ENCODE measurements at regions not wholly inside any gene's neighbourhood (a gene's known extent, or its start where the extent isn't known, plus 50 kb on each side); places are given as distances from the start of the nearest gene placed in this dataset.
"Not testable (repeated sequence)": the region's sequence is repeated elsewhere in the genome, so short reads cannot be mapped to it uniquely, and the experiment has no call there.

DNA sequence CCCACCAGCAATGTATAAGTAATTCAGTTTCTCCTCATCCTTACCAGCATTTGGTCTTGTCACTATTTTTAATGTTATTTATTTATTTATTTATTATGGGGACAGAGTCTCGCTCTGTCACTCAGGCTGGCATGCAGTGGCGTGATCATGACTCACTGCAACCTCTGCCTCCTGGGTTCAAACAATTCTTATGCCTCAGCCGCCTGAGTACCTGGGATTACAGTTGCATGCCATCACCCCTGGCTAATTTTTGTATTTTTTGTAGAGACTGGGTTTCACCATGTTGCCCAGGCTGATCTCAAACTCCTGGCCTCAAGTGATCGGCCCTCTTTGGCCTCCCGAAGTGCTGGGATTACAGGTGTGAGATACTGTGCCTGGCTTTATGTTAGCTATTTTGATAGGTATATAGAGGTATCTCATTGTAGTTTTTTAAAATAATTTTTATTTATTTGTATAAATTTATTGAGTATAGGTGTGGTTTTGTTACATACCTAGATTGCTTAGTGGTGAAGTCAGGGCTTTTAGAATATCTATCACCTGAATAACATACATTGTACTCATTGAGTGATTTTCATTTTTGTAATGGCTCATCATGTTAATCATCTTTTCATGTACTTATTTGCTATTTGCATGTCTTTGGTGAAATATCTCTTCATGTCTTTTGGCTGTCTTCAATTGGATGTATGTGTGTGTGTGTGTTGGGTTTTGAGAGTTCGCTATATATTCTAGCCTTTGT lies 53.3 kb downstream of the TANC2 start:
- no peak overlapping the region for H3K4me3 ChIP-seq
- no peaks in the 10 kb centered on the region for H3K36me3 ChIP-seq
- DNase-seq (ENCODE audit: low spot score), result no peak
- ATAC-seq (ENCODE audit: insufficient number of reproducible peaks, low FRiP score, low read depth), result no peak
- H3K4me1 ChIP-seq (ENCODE audit: control insufficient read depth in 1 of 2, low read depth in 2 of 2), result no peaks in the 10 kb centered on the region
- no peaks in the 10 kb centered on the region for H3K27me3 ChIP-seq (replicated peaks; ENCODE audit: insufficient read depth)
- H3K9me3 ChIP-seq, result no peaks in the 10 kb centered on the region
- TF ChIP-seq, protein P1, sequence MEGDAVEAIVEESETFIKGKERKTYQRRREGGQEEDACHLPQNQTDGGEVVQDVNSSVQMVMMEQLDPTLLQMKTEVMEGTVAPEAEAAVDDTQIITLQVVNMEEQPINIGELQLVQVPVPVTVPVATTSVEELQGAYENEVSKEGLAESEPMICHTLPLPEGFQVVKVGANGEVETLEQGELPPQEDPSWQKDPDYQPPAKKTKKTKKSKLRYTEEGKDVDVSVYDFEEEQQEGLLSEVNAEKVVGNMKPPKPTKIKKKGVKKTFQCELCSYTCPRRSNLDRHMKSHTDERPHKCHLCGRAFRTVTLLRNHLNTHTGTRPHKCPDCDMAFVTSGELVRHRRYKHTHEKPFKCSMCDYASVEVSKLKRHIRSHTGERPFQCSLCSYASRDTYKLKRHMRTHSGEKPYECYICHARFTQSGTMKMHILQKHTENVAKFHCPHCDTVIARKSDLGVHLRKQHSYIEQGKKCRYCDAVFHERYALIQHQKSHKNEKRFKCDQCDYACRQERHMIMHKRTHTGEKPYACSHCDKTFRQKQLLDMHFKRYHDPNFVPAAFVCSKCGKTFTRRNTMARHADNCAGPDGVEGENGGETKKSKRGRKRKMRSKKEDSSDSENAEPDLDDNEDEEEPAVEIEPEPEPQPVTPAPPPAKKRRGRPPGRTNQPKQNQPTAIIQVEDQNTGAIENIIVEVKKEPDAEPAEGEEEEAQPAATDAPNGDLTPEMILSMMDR (IDR thresholded peaks at IDR 0.05), result no peak
- no peak overlapping the region for H3K27ac ChIP-seq

DNA sequence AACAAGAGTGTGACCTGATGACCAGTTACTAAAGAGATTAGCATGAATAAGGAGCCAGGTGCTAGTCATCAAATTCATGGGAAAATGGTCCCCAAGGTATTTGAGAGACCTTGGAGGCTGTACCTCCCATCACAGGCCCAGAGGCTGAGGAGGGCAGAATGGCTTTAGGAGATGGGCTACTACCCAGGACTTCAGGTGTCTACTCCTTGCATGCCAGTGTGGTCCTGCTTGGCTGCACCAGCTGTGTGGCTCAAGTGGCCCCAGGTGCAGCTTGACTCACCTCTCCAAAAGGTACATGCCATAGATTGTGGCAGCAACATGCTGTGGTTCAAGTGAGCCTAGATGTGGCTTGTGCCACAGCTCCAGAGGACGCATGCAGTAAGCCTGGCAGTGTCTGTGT lies 56.5 kb downstream of the TANC2 start:
- no peaks in the 10 kb centered on the region for H3K36me3 ChIP-seq
- H3K4me3 ChIP-seq, result no peak overlapping the region
- no peaks in the 10 kb centered on the region for H3K27me3 ChIP-seq (replicated peaks; ENCODE audit: insufficient read depth)
- no peak for DNase-seq (ENCODE audit: low spot score)
- ATAC-seq (ENCODE audit: insufficient number of reproducible peaks, low FRiP score, low read depth), result no peak
- TF ChIP-seq, protein P1 (IDR thresholded peaks at IDR 0.05), result no peak
- no peaks in the 10 kb centered on the region for H3K4me1 ChIP-seq (ENCODE audit: control insufficient read depth in 1 of 2, low read depth in 2 of 2)
- H3K9me3 ChIP-seq, result no peaks in the 10 kb centered on the region
- H3K27ac ChIP-seq, result no peak overlapping the region

DNA sequence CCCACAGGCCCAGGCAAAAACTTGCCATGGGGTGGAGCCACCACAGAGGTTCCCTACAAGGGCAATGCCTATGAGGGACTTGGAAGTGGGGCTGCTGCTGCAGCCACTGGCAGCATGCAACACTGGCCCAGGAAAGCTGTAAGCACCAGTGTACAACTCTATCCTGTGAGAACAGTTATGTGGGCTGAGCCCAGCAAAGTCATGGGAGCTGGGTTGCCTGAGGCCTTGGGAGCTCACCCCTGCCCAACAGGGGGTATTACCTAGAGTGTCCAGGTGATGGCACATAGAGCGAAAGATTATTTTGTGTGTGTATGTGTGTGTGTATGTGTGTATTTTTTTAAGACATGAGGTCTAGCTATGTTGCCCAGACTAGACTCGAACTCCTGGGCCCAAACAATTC lies 57.0 kb downstream of the TANC2 start:
- Histone ChIP-seq H3K27me3 (replicated peaks; ENCODE audit: insufficient read depth) (no peaks in the 10 kb centered on the region), H3K36me3 (no peaks in the 10 kb centered on the region), H3K27ac (no peak overlapping the region), H3K4me3 (no peak overlapping the region), H3K4me1 (ENCODE audit: control insufficient read depth in 1 of 2, low read depth in 2 of 2) (no peaks in the 10 kb centered on the region), H3K9me3 (no peaks in the 10 kb centered on the region)
- no peak for DNase-seq (ENCODE audit: low spot score)
- no peak for ATAC-seq (ENCODE audit: insufficient number of reproducible peaks, low FRiP score, low read depth)
- TF ChIP-seq, protein P1 (IDR thresholded peaks at IDR 0.05), result no peak

DNA sequence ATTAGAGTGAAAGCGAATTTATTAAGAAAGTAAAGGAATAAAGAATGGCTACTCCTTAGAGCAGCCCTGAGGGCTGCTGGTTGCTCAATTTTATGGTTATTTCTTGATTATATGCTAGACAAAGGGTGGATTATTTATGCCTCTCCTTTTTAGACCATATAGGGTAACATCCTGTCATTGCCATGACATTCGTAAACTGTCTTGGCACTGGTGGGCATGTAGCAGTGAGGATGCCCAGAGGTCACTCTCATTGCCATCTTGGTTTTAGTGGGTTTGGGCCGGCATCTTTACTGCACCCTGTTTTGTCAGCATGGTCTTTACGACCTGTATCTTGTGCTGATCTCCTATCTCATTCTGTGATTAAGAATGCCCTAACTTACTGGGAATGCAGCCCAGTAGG lies 58.2 kb downstream of the TANC2 start:
- TF ChIP-seq, protein P1 (IDR thresholded peaks at IDR 0.05), result no peak
- no peaks in the 10 kb centered on the region for H3K9me3 ChIP-seq
- DNase-seq (ENCODE audit: low spot score), result no peak
- no peaks in the 10 kb centered on the region for H3K4me1 ChIP-seq (ENCODE audit: control insufficient read depth in 1 of 2, low read depth in 2 of 2)
- no peak for ATAC-seq (ENCODE audit: insufficient number of reproducible peaks, low FRiP score, low read depth)
- no peaks in the 10 kb centered on the region for H3K36me3 ChIP-seq
- H3K27ac ChIP-seq, result no peak overlapping the region
- no peak overlapping the region for H3K4me3 ChIP-seq
- no peaks in the 10 kb centered on the region for H3K27me3 ChIP-seq (replicated peaks; ENCODE audit: insufficient read depth)

DNA sequence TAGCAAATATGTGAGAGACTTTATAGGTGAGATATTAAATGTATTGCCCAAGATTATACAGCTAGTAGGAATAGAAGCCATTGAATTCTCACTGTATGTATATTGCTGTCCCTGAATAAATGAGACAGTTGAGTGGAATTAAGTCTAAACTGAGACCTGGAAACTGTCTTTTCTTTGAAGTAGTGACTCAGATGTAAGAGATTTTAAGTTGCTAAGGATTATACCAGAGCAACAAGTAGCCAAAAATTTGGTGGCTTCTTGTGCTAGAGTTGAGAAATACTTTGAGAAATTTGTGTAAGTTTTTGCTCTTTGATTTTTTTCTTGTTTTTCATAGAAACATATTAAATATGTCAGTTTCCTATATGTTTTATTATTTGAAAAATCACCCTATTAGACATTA lies 58.7 kb downstream of the TANC2 start:
- H3K27ac ChIP-seq, result no peak overlapping the region
- H3K9me3 ChIP-seq, result no peaks in the 10 kb centered on the region
- ATAC-seq (ENCODE audit: insufficient number of reproducible peaks, low FRiP score, low read depth) (no peak), DNase-seq (ENCODE audit: low spot score) (no peak)
- TF ChIP-seq, protein P1 (IDR thresholded peaks at IDR 0.05), result no peak
- no peak overlapping the region for H3K4me3 ChIP-seq
- no peaks in the 10 kb centered on the region for H3K27me3 ChIP-seq (replicated peaks; ENCODE audit: insufficient read depth)
- peaks cover 3 to 5% of the 10 kb centered on the region in 2 donors for H3K4me1 ChIP-seq (ENCODE audit: control insufficient read depth in 1 of 2, low read depth in 2 of 2)
- no peaks in the 10 kb centered on the region for H3K36me3 ChIP-seq

DNA sequence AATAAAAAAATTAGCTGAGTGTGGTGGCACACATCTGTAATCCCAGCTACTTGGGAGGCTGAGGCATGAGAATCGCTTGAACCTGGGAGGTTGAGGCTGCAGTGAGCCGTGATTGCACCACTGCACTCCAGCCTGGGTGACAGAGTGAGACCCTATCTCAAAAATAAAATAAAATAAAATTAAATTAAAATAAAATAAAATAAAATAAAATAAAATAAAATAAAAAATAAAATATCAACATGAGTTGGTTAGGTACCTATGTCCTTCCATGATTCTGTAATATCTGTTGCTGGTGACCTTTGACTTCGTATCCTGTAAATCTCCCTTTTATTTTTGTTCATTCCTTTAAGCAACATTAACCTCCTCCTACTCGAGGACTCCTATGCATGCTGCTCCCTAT lies 59.6 kb downstream of the TANC2 start:
- not testable (repeated sequence) for H3K9me3 ChIP-seq; H3K27me3 ChIP-seq (replicated peaks; ENCODE audit: insufficient read depth); ATAC-seq (ENCODE audit: insufficient number of reproducible peaks, low FRiP score, low read depth); H3K27ac ChIP-seq; H3K4me3 ChIP-seq; DNase-seq (ENCODE audit: low spot score); H3K36me3 ChIP-seq
- peaks cover 11 to 13% of the 10 kb centered on the region in 2 donors for H3K4me1 ChIP-seq (ENCODE audit: control insufficient read depth in 1 of 2, low read depth in 2 of 2)
